HepG2 (cell line): ENCODE measurements at regions not wholly inside any gene's neighbourhood (a gene's known extent, or its start where the extent isn't known, plus 50 kb on each side); places are given as distances from the start of the nearest gene placed in this dataset.

Experiments used
- ATAC-seq: fragments of 200-7000 bp; cut with Tn5 transposase; 3 replicates; pipeline ENCODE4 v1.9.1; 2020; ENCODE audit warnings: mild to moderate bottlenecking, moderate library complexity
- BruUV-seq: library from RNA; stranded (reverse); fragments of 400-500 nt; replicated peaks from 2 replicates; lab custom pipeline; 2021; lab: Mats Ljungman, UMichigan
- CTCF ChIA-PET: fragments of 300-600 bp; formaldehyde crosslinking; extraction: SDS; loops from one replicate; lab custom pipeline; 2021; ENCODE audit warnings: low total read pairs, inconsistent platforms, low intra/inter-chr PET ratio; lab: Yijun Ruan, JAX
- POLR2A ChIA-PET: fragments of 350-600 bp; sonication (Branson Sonifier 250); formaldehyde crosslinking; loops from one replicate; lab custom pipeline; 2020; ENCODE audit warnings: antibody characterized with exemption, inconsistent platforms; lab: Yijun Ruan, JAX
- DNase-seq: peaks from one replicate; pipeline ENCODE4 v3.0.0-alpha.2; 2015; ENCODE audit warnings: low spot score
- FAIRE-seq: peaks from 3 replicates; lab custom pipeline; 2011; peaks lifted over from hg19 to GRCh38; lab: Jason Lieb, UNC
- H2AFZ ChIP-seq: one replicate; pipeline ENCODE4 v1.6.1; 2011; ENCODE audit warnings: low read length, inconsistent platforms
- H3K27ac ChIP-seq: fragments of 300-600 bp; 3 replicates; pipeline ENCODE4 v1.8.0; 2011; ENCODE audit warnings: mixed run types, mild to moderate bottlenecking, mixed read lengths, low read length, inconsistent platforms; ENCODE audit not compliant: insufficient read depth; ENCODE audit errors: extremely low read length
- H3K27me3 ChIP-seq, 2 experiments: fragments of 200-600 bp in 1 of 2; 2 replicates in 1 of 2; 3 replicates in 1 of 2; pipeline versions ENCODE4 v1.6.0 to v1.8.0; 2011; ENCODE audit warnings: low read length in 2 of 2, mild to moderate bottlenecking in 2 of 2, moderate library complexity in 2 of 2, inconsistent platforms in 1 of 2; ENCODE audit not compliant: insufficient read depth in 2 of 2, control insufficient read depth in 1 of 2
- H3K36me3 ChIP-seq, 2 experiments: fragments of 200-600 bp in 1 of 2; replicated peaks in 1 of 2; 2 replicates in 1 of 2; 3 replicates in 1 of 2; pipeline versions ENCODE4 v1.5.1 to v1.8.0; 2011; ENCODE audit warnings: low read length in 2 of 2, inconsistent platforms in 1 of 2; ENCODE audit not compliant: insufficient read depth in 2 of 2, control insufficient read depth in 1 of 2
- H3K4me1 ChIP-seq: 2 replicates; pipeline ENCODE4 v1.5.1; 2012; ENCODE audit warnings: low read length, inconsistent platforms; ENCODE audit not compliant: insufficient read depth
- H3K4me2 ChIP-seq: 2 replicates; pipeline ENCODE4 v1.6.0; 2011; ENCODE audit warnings: low read depth, low read length, inconsistent platforms
- H3K4me3 ChIP-seq, 3 experiments: fragments of 200-600 bp in 1 of 3; sonication (generic), shearing (Covaris generic) in 1 of 3; replicated peaks in 1 of 3; 2 replicates each; pipeline ENCODE4 v1.5.1; 2011 to 2016; ENCODE audit warnings: low read length in 3 of 3, inconsistent platforms in 2 of 3, low read depth in 2 of 3, mild to moderate bottlenecking in 2 of 3, control low read depth in 1 of 3, mixed read lengths in 1 of 3; ENCODE audit not compliant: insufficient read depth in 1 of 3
- H3K79me2 ChIP-seq: one replicate; pipeline ENCODE4 v1.6.1; 2011; ENCODE audit warnings: low read length, inconsistent platforms; ENCODE audit not compliant: insufficient read depth
- H3K9ac ChIP-seq: 2 replicates; pipeline ENCODE4 v1.6.0; 2011; ENCODE audit warnings: mild to moderate bottlenecking, low read depth, low read length, inconsistent platforms; ENCODE audit not compliant: insufficient read depth
- H3K9me3 ChIP-seq: 2 replicates; pipeline ENCODE4 v1.5.1; 2012; ENCODE audit warnings: mild to moderate bottlenecking, low read length
- H4K20me1 ChIP-seq: 2 replicates; pipeline ENCODE4 v1.6.0; 2011; ENCODE audit warnings: inconsistent platforms, mild to moderate bottlenecking, low read length, moderate library complexity; ENCODE audit not compliant: insufficient read depth
- ELF4 ChIP-seq: sonication (generic); formaldehyde crosslinking; IDR thresholded peaks from 2 replicates; pipeline ENCODE4 v1.5.0; 2020; ENCODE audit warnings: missing genetic modification reagents, mild to moderate bottlenecking, moderate library complexity, borderline replicate concordance
- GFI1 ChIP-seq: sonication (generic); formaldehyde crosslinking; IDR thresholded peaks from 2 replicates; pipeline ENCODE4 v1.5.0; 2020; ENCODE audit warnings: missing genetic modification reagents, mild to moderate bottlenecking, borderline replicate concordance
- HOXA5 ChIP-seq: sonication (generic); formaldehyde crosslinking; IDR thresholded peaks from 2 replicates; pipeline ENCODE4 v1.4.0; 2020; ENCODE audit warnings: missing genetic modification reagents
- NFE2L2 ChIP-seq: fragments of 150-350 bp; IDR thresholded peaks from 2 replicates; pipeline ENCODE4 v1.6.1; 2014; ENCODE audit warnings: low read length
- RARA ChIP-seq: IDR thresholded peaks from 2 replicates; pipeline ENCODE4 v1.6.1; 2016; ENCODE audit warnings: missing genetic modification reagents, missing compliant biosample characterization
- RXRB ChIP-seq: IDR thresholded peaks from 2 replicates; pipeline ENCODE4 v1.6.1; 2016; ENCODE audit warnings: borderline replicate concordance, missing genetic modification reagents, missing compliant biosample characterization
- ZNF160 ChIP-seq: sonication (generic); formaldehyde crosslinking; IDR thresholded peaks from 2 replicates; pipeline ENCODE4 v1.8.0; 2022; ENCODE audit warnings: mild to moderate bottlenecking, inconsistent platforms, missing genetic modification reagents
- ZNF292 ChIP-seq: sonication (generic); formaldehyde crosslinking; IDR thresholded peaks from 2 replicates; pipeline ENCODE4 v1.8.1; 2022; ENCODE audit warnings: mild to moderate bottlenecking, low read depth, missing genetic modification reagents, borderline replicate concordance
- WGBS: methylation state at CpG from one replicate; pipeline ENCODE4 v1.1.6; 2017; ENCODE audit warnings: low lambda C conversion rate; 5-methylcytosine and 5-hydroxymethylcytosine counted together
- in situ Hi-C: cut with HindIII; loops from 2 replicates; pipeline ENCODE4 v1.10.0; 2017; ENCODE audit warnings: low pct_unique_long_range_greater_than_20kb; ENCODE audit not compliant: extremely low pct_ligation_motif_present
- intact Hi-C: fragments of 100-400 bp; cut with micrococcal nuclease; formaldehyde crosslinking; loops from one replicate; pipeline ENCODE4 v1.10.0; 2022; ENCODE audit not compliant: unreplicated experiment
- TF ChIP-seq, protein P1 (sequence below): sonication (generic); formaldehyde crosslinking; IDR thresholded peaks from 2 replicates; pipeline ENCODE4; 2020; ENCODE audit warnings: missing genetic modification reagents, mild to moderate bottlenecking, borderline replicate concordance
- TF ChIP-seq, protein P2 (sequence below): IDR thresholded peaks from 2 replicates; pipeline ENCODE4 v1.6.1; 2016; ENCODE audit warnings: missing genetic modification reagents, missing compliant biosample characterization
- TF ChIP-seq, protein P3 (sequence below): sonication (generic); formaldehyde crosslinking; IDR thresholded peaks from 2 replicates; pipeline ENCODE4 v1.4.0; 2020; ENCODE audit warnings: mild to moderate bottlenecking, missing genetic modification reagents

DNA sequence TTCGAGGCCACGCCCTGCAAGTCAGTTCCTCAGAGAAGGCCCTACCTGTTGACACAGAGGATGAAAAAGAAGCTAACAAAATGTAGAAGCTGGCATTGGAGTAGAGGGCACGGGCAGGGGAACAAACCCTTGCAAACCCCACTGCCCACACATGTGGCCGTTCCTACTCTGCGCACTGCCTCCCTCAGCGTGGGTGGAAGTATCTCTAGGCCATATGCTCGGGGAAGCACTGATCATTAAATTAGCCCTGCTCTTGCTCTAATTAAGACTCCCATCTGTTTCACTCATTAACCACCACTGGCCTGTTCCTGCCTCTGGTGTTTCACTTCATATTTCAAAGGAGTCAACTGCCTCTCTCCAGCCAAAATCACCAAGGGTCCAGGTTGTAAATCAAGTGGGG, 201.2 kb upstream of the SFSWAP start:
- no peaks in the 10 kb centered on the region for H3K4me1 ChIP-seq
- H3K79me2 ChIP-seq: no peaks in the 10 kb centered on the region
- no peak overlapping the region for H3K4me2 ChIP-seq
- DNase-seq (no peak), ATAC-seq (no peak), FAIRE-seq (no peak)
- 10% methylated on average over 7 of the region's 7 CpGs for WGBS
- H3K9ac ChIP-seq: no peak overlapping the region
- intact Hi-C loops (no loop called here), in situ Hi-C loops (no loop called here)
- H2AFZ ChIP-seq: no peak overlapping the region
- H3K4me3 ChIP-seq: no peak overlapping the region
- H4K20me1 ChIP-seq: no peaks in the 10 kb centered on the region
- H3K36me3 ChIP-seq: no peaks in the 10 kb centered on the region
- H3K27me3 ChIP-seq: peaks cover 10 to 38% of the 10 kb centered on the region in 2 experiments; a peak in 3 of 5 replicates
- CTCF ChIA-PET: no interaction called here
- TF ChIP-seq GFI1 (no peak), RARA (CRISPR knock-in tag) (no peak), ZNF160 (CRISPR knock-in tag) (no peak), ZNF292 (CRISPR knock-in tag) (no peak), ELF4 (CRISPR knock-in tag) (no peak), HOXA5 (CRISPR knock-in tag) (no peak), RXRB (CRISPR knock-in tag) (no peak), NFE2L2 (no peak)
- TF ChIP-seq, protein P1, sequence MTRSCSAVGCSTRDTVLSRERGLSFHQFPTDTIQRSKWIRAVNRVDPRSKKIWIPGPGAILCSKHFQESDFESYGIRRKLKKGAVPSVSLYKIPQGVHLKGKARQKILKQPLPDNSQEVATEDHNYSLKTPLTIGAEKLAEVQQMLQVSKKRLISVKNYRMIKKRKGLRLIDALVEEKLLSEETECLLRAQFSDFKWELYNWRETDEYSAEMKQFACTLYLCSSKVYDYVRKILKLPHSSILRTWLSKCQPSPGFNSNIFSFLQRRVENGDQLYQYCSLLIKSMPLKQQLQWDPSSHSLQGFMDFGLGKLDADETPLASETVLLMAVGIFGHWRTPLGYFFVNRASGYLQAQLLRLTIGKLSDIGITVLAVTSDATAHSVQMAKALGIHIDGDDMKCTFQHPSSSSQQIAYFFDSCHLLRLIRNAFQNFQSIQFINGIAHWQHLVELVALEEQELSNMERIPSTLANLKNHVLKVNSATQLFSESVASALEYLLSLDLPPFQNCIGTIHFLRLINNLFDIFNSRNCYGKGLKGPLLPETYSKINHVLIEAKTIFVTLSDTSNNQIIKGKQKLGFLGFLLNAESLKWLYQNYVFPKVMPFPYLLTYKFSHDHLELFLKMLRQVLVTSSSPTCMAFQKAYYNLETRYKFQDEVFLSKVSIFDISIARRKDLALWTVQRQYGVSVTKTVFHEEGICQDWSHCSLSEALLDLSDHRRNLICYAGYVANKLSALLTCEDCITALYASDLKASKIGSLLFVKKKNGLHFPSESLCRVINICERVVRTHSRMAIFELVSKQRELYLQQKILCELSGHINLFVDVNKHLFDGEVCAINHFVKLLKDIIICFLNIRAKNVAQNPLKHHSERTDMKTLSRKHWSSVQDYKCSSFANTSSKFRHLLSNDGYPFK (CRISPR knock-in tag): no peak
- TF ChIP-seq, protein P2, sequence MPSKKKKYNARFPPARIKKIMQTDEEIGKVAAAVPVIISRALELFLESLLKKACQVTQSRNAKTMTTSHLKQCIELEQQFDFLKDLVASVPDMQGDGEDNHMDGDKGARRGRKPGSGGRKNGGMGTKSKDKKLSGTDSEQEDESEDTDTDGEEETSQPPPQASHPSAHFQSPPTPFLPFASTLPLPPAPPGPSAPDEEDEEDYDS (CRISPR knock-in tag): no peak
- TF ChIP-seq, protein P3, sequence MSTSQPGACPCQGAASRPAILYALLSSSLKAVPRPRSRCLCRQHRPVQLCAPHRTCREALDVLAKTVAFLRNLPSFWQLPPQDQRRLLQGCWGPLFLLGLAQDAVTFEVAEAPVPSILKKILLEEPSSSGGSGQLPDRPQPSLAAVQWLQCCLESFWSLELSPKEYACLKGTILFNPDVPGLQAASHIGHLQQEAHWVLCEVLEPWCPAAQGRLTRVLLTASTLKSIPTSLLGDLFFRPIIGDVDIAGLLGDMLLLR (CRISPR knock-in tag): no peak
- no peaks in the 10 kb centered on the region for H3K9me3 ChIP-seq
- POLR2A ChIA-PET: no interaction called here
- BruUV-seq: no TSS peak
- H3K27ac ChIP-seq: no peak overlapping the region
